8988T (cell line): ENCODE measurements at regions not wholly inside any gene's neighbourhood (a gene's known extent, or its start where the extent isn't known, plus 50 kb on each side); places are given as distances from the start of the nearest gene placed in this dataset.

Source experiments
- DNase-seq: peaks from one replicate; pipeline ENCODE4 v3.0.0; 2011

DNA sequence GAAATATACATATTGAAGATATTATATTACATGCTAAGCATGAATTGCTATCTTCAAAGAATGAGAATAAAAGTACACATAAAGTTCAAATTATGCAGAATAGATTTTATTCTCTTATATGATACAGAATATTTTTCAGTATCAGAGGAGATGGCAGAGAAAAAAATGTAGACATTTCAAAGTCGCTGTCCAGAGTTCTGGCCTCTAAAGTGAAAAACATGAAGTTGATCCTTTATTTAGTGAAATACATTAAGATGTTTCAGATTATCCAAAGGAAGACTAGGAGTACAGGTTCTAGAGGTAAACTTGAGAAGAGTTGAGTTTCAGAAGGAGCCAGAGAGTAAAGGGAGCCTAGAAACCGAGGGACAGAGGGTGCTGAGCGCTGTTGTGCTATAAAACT lies 303.6 kb downstream of the UTP18 start:
- DNase-seq: no peak

DNA sequence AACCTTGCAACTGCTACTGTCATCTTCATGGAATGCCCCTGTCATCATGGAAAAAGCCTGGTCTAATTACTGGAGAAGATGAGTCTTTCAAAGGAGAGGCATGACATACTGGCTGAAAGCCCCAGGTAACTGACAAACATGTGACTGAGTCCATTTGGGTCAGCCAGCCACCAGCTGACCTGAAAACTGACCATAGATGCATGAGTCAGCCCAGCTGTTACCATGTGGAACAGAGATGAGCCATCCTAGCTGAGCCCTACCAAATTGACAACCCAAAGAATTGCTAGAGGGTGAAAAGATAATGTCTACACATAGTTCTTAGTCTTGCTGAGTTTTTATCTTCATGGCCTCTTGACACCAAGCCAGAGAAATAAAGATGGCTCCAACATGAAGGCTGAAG lies 311.8 kb downstream of the UTP18 start:
- DNase-seq: no peak
